ENCODE measurements at regions not wholly inside any gene's neighbourhood (a gene's known extent, or its start where the extent isn't known, plus 50 kb on each side); places are given as distances from the start of the nearest gene placed in this dataset.
A peak's percentile ranks its signal among the peaks of the same experiment; 100 is the strongest.

GRCh38 chr16:80324371-80324770 is 216.4 kb upstream of the DYNLRB2 start:
- H3K4ac ChIP-seq (ENCODE audit: low read length), result no peak overlapping the region
- no peak overlapping the region for H2BK120ac ChIP-seq (ENCODE audit: low read depth, low read length)
- WGBS, 2 donors (ENCODE audit: extremely low coverage in 2 of 2, insufficient read length in 2 of 2, insufficient replicate concordance in 1 of 2), result no CpG with 5 or more reads among the region's 3 CpGs
- no peak overlapping the region for H4K8ac ChIP-seq (ENCODE audit: low read depth, low read length)
- no peak overlapping the region for H3K27ac ChIP-seq (replicated peaks; ENCODE audit: low read length)
- H3K9me3 ChIP-seq (replicated peaks in 1 of 2; ENCODE audit: control insufficient read depth in 2 of 2, insufficient read depth in 1 of 2, low read depth in 1 of 2, low read length in 2 of 2), result no peaks in the 10 kb centered on the region
- no peak overlapping the region for H3K4me2 ChIP-seq (ENCODE audit: insufficient read depth, low read length, poor library complexity, severe bottlenecking)
- no peaks in the 10 kb centered on the region for H3K27me3 ChIP-seq (ENCODE audit: control insufficient read depth in 3 of 3, insufficient read depth in 3 of 3, low read depth in 1 of 3, low read length in 3 of 3)
- no peaks in the 10 kb centered on the region for H3K36me3 ChIP-seq (replicated peaks in 1 of 2; ENCODE audit: control insufficient read depth in 2 of 2, insufficient read depth in 2 of 2, low read length in 2 of 2)
- no peak overlapping the region for H4K91ac ChIP-seq (ENCODE audit: low read depth, low read length, poor library complexity)
- no peak overlapping the region for H3K14ac ChIP-seq (ENCODE audit: low read length)
- H3K9ac ChIP-seq (ENCODE audit: low read depth, low read length, poor library complexity), result no peak overlapping the region
- peaks cover 0 to 21% of the 10 kb centered on the region in 2 donors for H3K4me1 ChIP-seq (ENCODE audit: control insufficient read depth in 2 of 2, insufficient read depth in 1 of 2, low read depth in 1 of 2, low read length in 2 of 2)
- H3K23ac ChIP-seq (ENCODE audit: low read depth, low read length, poor library complexity), result no peak overlapping the region
- no peak overlapping the region for H2AK5ac ChIP-seq (ENCODE audit: low read depth, low read length)
- H3K18ac ChIP-seq (ENCODE audit: low read length), result no peak overlapping the region
- no peak overlapping the region for H2BK5ac ChIP-seq (ENCODE audit: low read length)
- no peak for DNase-seq (ENCODE audit: low spot score)
- H3K79me1 ChIP-seq (ENCODE audit: low read depth, low read length), result no peaks in the 10 kb centered on the region
- no peak overlapping the region for H2BK15ac ChIP-seq (ENCODE audit: low read length)
- H2BK12ac ChIP-seq (ENCODE audit: low read length), result no peak overlapping the region
- no peak overlapping the region for H3K4me3 ChIP-seq (ENCODE audit: low read length in 2 of 2)
- H2AFZ ChIP-seq (ENCODE audit: low read length), result no peak overlapping the region

DNA sequence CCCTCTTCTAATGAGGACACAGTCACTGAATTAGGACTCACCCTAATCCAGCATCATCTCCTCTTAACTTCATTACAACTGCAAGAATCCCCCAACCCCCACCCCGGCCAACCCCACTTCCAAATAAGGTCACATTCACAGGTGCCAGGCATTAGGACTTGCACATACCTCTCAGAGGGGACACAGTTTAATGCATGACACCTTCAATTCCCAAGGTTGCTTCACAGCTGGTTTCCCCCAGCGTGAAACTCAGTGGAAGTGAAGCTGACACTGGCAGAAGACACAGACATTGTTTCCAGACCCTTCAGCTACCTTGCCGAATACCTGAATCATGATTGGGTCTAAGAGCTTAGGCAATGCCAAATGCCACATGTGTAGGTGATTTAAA is 217.0 kb upstream of the DYNLRB2 start:
- no peak overlapping the region for H3K27ac ChIP-seq (replicated peaks; ENCODE audit: low read length)
- no peak overlapping the region for H3K14ac ChIP-seq (ENCODE audit: low read length)
- no peaks in the 10 kb centered on the region for H3K9me3 ChIP-seq (replicated peaks in 1 of 2; ENCODE audit: control insufficient read depth in 2 of 2, insufficient read depth in 1 of 2, low read depth in 1 of 2, low read length in 2 of 2)
- no peaks in the 10 kb centered on the region for H3K27me3 ChIP-seq (ENCODE audit: control insufficient read depth in 3 of 3, insufficient read depth in 3 of 3, low read depth in 1 of 3, low read length in 3 of 3)
- no peaks in the 10 kb centered on the region for H3K79me1 ChIP-seq (ENCODE audit: low read depth, low read length)
- H3K36me3 ChIP-seq (replicated peaks in 1 of 2; ENCODE audit: control insufficient read depth in 2 of 2, insufficient read depth in 2 of 2, low read length in 2 of 2), result no peaks in the 10 kb centered on the region
- no peak overlapping the region for H3K4me2 ChIP-seq (ENCODE audit: insufficient read depth, low read length, poor library complexity, severe bottlenecking)
- no peak overlapping the region for H2AFZ ChIP-seq (ENCODE audit: low read length)
- H4K91ac ChIP-seq (ENCODE audit: low read depth, low read length, poor library complexity), result no peak overlapping the region
- no peak overlapping the region for H3K9ac ChIP-seq (ENCODE audit: low read depth, low read length, poor library complexity)
- H3K4me1 ChIP-seq (ENCODE audit: control insufficient read depth in 2 of 2, insufficient read depth in 1 of 2, low read depth in 1 of 2, low read length in 2 of 2), result peaks cover 0 to 21% of the 10 kb centered on the region in 2 donors
- H2BK12ac ChIP-seq (ENCODE audit: low read length), result no peak overlapping the region
- no peak for DNase-seq (ENCODE audit: low spot score)
- peak overlapping the region; percentile 55 for H3K18ac ChIP-seq (ENCODE audit: low read length)
- H3K4ac ChIP-seq (ENCODE audit: low read length), result no peak overlapping the region
- peak overlapping the region; percentile 56 for H2BK5ac ChIP-seq (ENCODE audit: low read length)
- no CpG with 5 or more reads among the region's 3 CpGs for WGBS, 2 donors (ENCODE audit: extremely low coverage in 2 of 2, insufficient read length in 2 of 2, insufficient replicate concordance in 1 of 2)
- no peak overlapping the region for H3K4me3 ChIP-seq (ENCODE audit: low read length in 2 of 2)
- no peak overlapping the region for H4K8ac ChIP-seq (ENCODE audit: low read depth, low read length)
- peak overlapping the region; percentile 4 for H2BK15ac ChIP-seq (ENCODE audit: low read length)
- no peak overlapping the region for H2BK120ac ChIP-seq (ENCODE audit: low read depth, low read length)
- no peak overlapping the region for H2AK5ac ChIP-seq (ENCODE audit: low read depth, low read length)
- H3K23ac ChIP-seq (ENCODE audit: low read depth, low read length, poor library complexity), result no peak overlapping the region

DNA sequence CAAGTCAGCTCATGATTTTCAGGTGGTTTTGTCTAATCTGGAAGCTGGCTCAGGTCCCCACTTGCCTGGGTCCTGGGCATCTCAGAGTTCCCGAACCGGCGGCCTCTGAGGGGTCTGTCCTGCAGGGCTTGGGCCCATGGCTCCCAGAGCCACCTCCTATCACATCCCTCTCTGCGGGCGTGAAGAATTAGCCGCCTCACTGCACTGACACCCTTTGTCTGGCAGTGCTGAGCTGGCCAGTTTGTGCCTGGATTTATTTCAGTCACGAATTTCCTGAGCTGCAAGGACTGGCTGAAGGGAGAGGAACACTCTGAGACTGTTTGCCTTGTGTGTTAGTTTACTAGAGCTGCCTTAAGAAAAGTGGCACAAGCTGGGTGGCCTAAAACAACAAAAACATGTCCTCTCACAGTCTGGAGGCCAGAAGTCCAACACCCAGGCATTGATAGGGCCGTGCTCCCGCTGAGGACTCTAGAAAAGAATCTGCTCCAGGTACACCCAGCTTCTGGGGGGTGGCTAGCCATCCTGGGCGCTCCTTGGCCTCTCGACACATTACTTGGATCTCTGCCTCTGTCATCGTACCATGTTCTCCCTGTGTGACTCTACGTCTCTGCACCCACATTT is 217.5 kb upstream of the DYNLRB2 start:
- peak overlapping the region; percentile 40 for H2AFZ ChIP-seq (ENCODE audit: low read length)
- peak; percentile 11 for DNase-seq (ENCODE audit: low spot score)
- no peaks in the 10 kb centered on the region for H3K36me3 ChIP-seq (replicated peaks in 1 of 2; ENCODE audit: control insufficient read depth in 2 of 2, insufficient read depth in 2 of 2, low read length in 2 of 2)
- no peak overlapping the region for H3K4me3 ChIP-seq (ENCODE audit: low read length in 2 of 2)
- H2BK15ac ChIP-seq (ENCODE audit: low read length), result peak overlapping the region; percentile 4
- no CpG with 5 or more reads among the region's 13 CpGs for WGBS, 2 donors (ENCODE audit: extremely low coverage in 2 of 2, insufficient read length in 2 of 2, insufficient replicate concordance in 1 of 2)
- H2AK5ac ChIP-seq (ENCODE audit: low read depth, low read length), result no peak overlapping the region
- no peak overlapping the region for H3K27ac ChIP-seq (replicated peaks; ENCODE audit: low read length)
- H3K9me3 ChIP-seq (replicated peaks in 1 of 2; ENCODE audit: control insufficient read depth in 2 of 2, insufficient read depth in 1 of 2, low read depth in 1 of 2, low read length in 2 of 2), result no peaks in the 10 kb centered on the region
- no peak overlapping the region for H4K91ac ChIP-seq (ENCODE audit: low read depth, low read length, poor library complexity)
- H2BK12ac ChIP-seq (ENCODE audit: low read length), result no peak overlapping the region
- H3K4me2 ChIP-seq (ENCODE audit: insufficient read depth, low read length, poor library complexity, severe bottlenecking), result no peak overlapping the region
- H3K4me1 ChIP-seq (ENCODE audit: control insufficient read depth in 2 of 2, insufficient read depth in 1 of 2, low read depth in 1 of 2, low read length in 2 of 2), result peaks cover 0 to 21% of the 10 kb centered on the region in 2 donors
- H3K14ac ChIP-seq (ENCODE audit: low read length), result no peak overlapping the region
- no peaks in the 10 kb centered on the region for H3K27me3 ChIP-seq (ENCODE audit: control insufficient read depth in 3 of 3, insufficient read depth in 3 of 3, low read depth in 1 of 3, low read length in 3 of 3)
- H3K18ac ChIP-seq (ENCODE audit: low read length), result peak overlapping the region; percentile 55
- H3K9ac ChIP-seq (ENCODE audit: low read depth, low read length, poor library complexity), result no peak overlapping the region
- peak overlapping the region; percentile 56 for H2BK5ac ChIP-seq (ENCODE audit: low read length)
- no peaks in the 10 kb centered on the region for H3K79me1 ChIP-seq (ENCODE audit: low read depth, low read length)
- no peak overlapping the region for H4K8ac ChIP-seq (ENCODE audit: low read depth, low read length)
- H2BK120ac ChIP-seq (ENCODE audit: low read depth, low read length), result no peak overlapping the region
- no peak overlapping the region for H3K4ac ChIP-seq (ENCODE audit: low read length)
- H3K23ac ChIP-seq (ENCODE audit: low read depth, low read length, poor library complexity), result no peak overlapping the region

GRCh38 chr16:80319181-80319580 is 221.6 kb upstream of the DYNLRB2 start:
- Histone ChIP-seq H4K91ac (ENCODE audit: low read depth, low read length, poor library complexity) (no peak overlapping the region), H3K27ac (replicated peaks; ENCODE audit: low read length) (no peak overlapping the region), H3K14ac (ENCODE audit: low read length) (no peak overlapping the region), H3K4me2 (ENCODE audit: insufficient read depth, low read length, poor library complexity, severe bottlenecking) (no peak overlapping the region), H4K8ac (ENCODE audit: low read depth, low read length) (no peak overlapping the region), H3K27me3 (ENCODE audit: control insufficient read depth in 3 of 3, insufficient read depth in 3 of 3, low read depth in 1 of 3, low read length in 3 of 3) (no peaks in the 10 kb centered on the region), H3K18ac (ENCODE audit: low read length) (no peak overlapping the region), H3K4ac (ENCODE audit: low read length) (no peak overlapping the region), H2BK15ac (ENCODE audit: low read length) (no peak overlapping the region), H2BK12ac (ENCODE audit: low read length) (no peak overlapping the region), H3K4me3 (ENCODE audit: low read length in 2 of 2) (no peak overlapping the region), H3K23ac (ENCODE audit: low read depth, low read length, poor library complexity) (no peak overlapping the region), H2AK5ac (ENCODE audit: low read depth, low read length) (no peak overlapping the region), H2BK120ac (ENCODE audit: low read depth, low read length) (no peak overlapping the region), H2BK5ac (ENCODE audit: low read length) (no peak overlapping the region), H3K4me1 (ENCODE audit: control insufficient read depth in 2 of 2, insufficient read depth in 1 of 2, low read depth in 1 of 2, low read length in 2 of 2) (peaks cover 0 to 10% of the 10 kb centered on the region in 2 donors), H3K9ac (ENCODE audit: low read depth, low read length, poor library complexity) (no peak overlapping the region), H3K9me3 (replicated peaks in 1 of 2; ENCODE audit: control insufficient read depth in 2 of 2, insufficient read depth in 1 of 2, low read depth in 1 of 2, low read length in 2 of 2) (no peaks in the 10 kb centered on the region), H3K79me1 (ENCODE audit: low read depth, low read length) (no peaks in the 10 kb centered on the region), H2AFZ (ENCODE audit: low read length) (no peak overlapping the region), H3K36me3 (replicated peaks in 1 of 2; ENCODE audit: control insufficient read depth in 2 of 2, insufficient read depth in 2 of 2, low read length in 2 of 2) (no peaks in the 10 kb centered on the region)
- no CpG with 5 or more reads among the region's 3 CpGs for WGBS, 2 donors (ENCODE audit: extremely low coverage in 2 of 2, insufficient read length in 2 of 2, insufficient replicate concordance in 1 of 2)
- no peak for DNase-seq (ENCODE audit: low spot score)

Data from neuronal stem cell (in vitro differentiated cells).